Fibroblast of lung (primary cell): ENCODE measurements at regions not wholly inside any gene's neighbourhood (a gene's known extent, or its start where the extent isn't known, plus 50 kb on each side); places are given as distances from the start of the nearest gene placed in this dataset.

Source experiments
- CTCF ChIP-seq, 2 donors: IDR thresholded peaks in 1 of 2; conservative IDR thresholded peaks in 1 of 2; 1 replicate in 1 of 2; 2 replicates in 1 of 2; pipeline ENCODE4 v1.5.1; 2011 to 2012; ENCODE audit warnings: low read length in 2 of 2, control low read depth in 1 of 2, inconsistent platforms in 1 of 2, low read depth in 1 of 2, mild to moderate bottlenecking in 1 of 2
- EZH2 ChIP-seq: IDR thresholded peaks from 2 replicates; pipeline ENCODE4 v1.5.1; 2012; ENCODE audit warnings: low read length, control low read depth, mild to moderate bottlenecking; ENCODE audit errors: missing control alignments

DNA sequence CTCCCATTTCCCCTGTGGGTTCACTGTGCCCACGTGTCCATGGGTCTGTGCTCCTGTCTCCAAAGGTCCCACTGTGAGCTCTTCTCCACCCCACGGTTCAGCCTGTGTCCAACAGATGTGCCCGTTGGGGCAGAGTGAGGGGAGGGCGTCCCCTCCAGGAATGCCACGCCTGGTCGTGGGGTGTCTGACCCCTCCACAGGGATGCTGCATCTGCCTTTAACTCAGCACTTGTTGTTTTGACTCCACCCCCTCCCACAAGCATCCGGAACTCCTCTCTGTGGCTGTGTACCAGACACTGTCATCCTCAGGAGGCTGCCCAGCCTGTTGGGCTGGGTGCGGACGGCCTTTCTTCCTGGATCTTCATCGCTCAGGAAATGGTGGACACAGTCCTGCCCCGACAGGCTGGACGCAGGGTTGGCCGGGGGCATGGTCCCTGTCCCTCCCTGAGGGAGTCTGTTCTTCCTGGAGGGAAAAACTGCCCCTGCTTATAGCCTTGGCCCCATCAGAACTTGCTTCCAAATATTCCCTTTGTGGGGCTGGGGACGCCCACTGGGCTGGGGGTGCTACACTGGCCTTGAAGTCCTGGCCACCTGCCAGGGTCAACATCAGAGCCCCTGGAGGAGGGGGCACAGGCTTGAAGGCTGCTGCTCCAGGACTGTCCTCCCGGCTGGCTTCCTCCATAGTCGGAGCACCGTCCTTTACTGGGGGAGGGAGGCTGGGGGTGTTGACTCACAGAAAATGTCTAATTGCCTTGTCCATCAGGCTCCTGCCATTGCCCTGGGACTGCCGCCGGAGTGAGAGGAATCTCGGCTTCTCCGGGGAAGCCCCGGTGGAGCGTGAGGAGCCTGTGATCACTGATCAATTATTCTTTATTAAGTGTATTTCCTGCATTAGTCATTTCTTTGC lies 182.0 kb upstream of the C1orf174 start:
- TF ChIP-seq CTCF (conservative IDR thresholded peaks at IDR 0.05 in 1 of 2, IDR thresholded peaks at IDR 0.05 in 1 of 2; ENCODE audit: low read depth in 1 of 2, low read length in 2 of 2) (no peak), EZH2 (no peak)
